A549 (cell line): ENCODE measurements at regions not wholly inside any gene's neighbourhood (a gene's known extent, or its start where the extent isn't known, plus 50 kb on each side); places are given as distances from the start of the nearest gene placed in this dataset.

Experiments used
- ATAC-seq, 2 experiments: fragments of 200-7000 bp in 1 of 2; fragments of >200 bp in 1 of 2; cut with Nextera tagmentation in 1 of 2; cut with Tn5 transposase in 1 of 2; 3 replicates each; pipeline versions ENCODE4 v1.8.0 to v1.9.1; 2018 to 2020; ENCODE audit warnings: mild to moderate bottlenecking in 1 of 2, moderate library complexity in 1 of 2
- CTCF ChIA-PET: fragments of 300-600 bp; sonication (Branson Sonifier 250); formaldehyde crosslinking; extraction: SDS; loops from one replicate; lab custom pipeline; 2021; ENCODE audit warnings: antibody characterized with exemption, inconsistent platforms; lab: Yijun Ruan, JAX
- POLR2A ChIA-PET: fragments of 350-600 bp; formaldehyde crosslinking; extraction: SDS; loops from one replicate; lab custom pipeline; 2021; ENCODE audit warnings: antibody characterized with exemption, inconsistent platforms; lab: Yijun Ruan, JAX
- DNase-seq, 2 experiments: peaks; one replicate each; pipeline versions ENCODE4 v3.0.0 to v3.0.0-alpha.2; 2011 to 2016; ENCODE audit warnings: low read depth in 1 of 2, low spot score in 1 of 2
- FAIRE-seq: peaks from 2 replicates; lab custom pipeline; 2011; peaks lifted over from hg19 to GRCh38; lab: Jason Lieb, UNC
- H3K27ac ChIP-seq, 2 experiments: fragments of >200 bp; sonication (Bioruptor Twin); formaldehyde crosslinking; 3 replicates each; pipeline ENCODE4 v1.5.1; 2016 to 2017
- H3K4me1 ChIP-seq: fragments of >200 bp; sonication (Bioruptor Twin); formaldehyde crosslinking; 3 replicates; pipeline ENCODE4 v1.6.1; 2016
- H3K4me2 ChIP-seq: fragments of >200 bp; sonication (Bioruptor Twin); formaldehyde crosslinking; 3 replicates; pipeline ENCODE4 v1.6.1; 2016
- H3K4me3 ChIP-seq: fragments of >200 bp; sonication (Bioruptor Twin); formaldehyde crosslinking; 3 replicates; pipeline ENCODE4 v1.5.1; 2016
- H3K9me3 ChIP-seq: fragments of >200 bp; sonication (Bioruptor Twin); formaldehyde crosslinking; 3 replicates; pipeline ENCODE4 v1.6.1; 2016
- BCL3 ChIP-seq: fragments of >200 bp; sonication (Bioruptor Twin); formaldehyde crosslinking; IDR thresholded peaks from 3 replicates; pipeline ENCODE4 v1.6.1; 2016
- CBX8 ChIP-seq: fragments of 200-600 bp; sonication (generic); IDR thresholded peaks from 2 replicates; pipeline ENCODE4 v1.6.1; 2016
- EHMT2 ChIP-seq: fragments of 200-600 bp; sonication (generic); IDR thresholded peaks from 2 replicates; pipeline ENCODE4 v1.6.1; 2016; ENCODE audit warnings: antibody characterized with exemption, low read depth, mild to moderate bottlenecking, moderate library complexity
- EP300 ChIP-seq, 2 experiments: fragments of >200 bp; sonication (Bioruptor Twin); formaldehyde crosslinking; IDR thresholded peaks; 2 replicates in 1 of 2; 3 replicates in 1 of 2; pipeline ENCODE4 v1.6.1; 2016 to 2017
- FOSB ChIP-seq: fragments of 250-450 bp; sonication (Bioruptor Pico); IDR thresholded peaks from 2 replicates; pipeline ENCODE4 v1.5.0; 2020; ENCODE audit warnings: mild to moderate bottlenecking, moderate library complexity
- GATA3 ChIP-seq: IDR thresholded peaks from 2 replicates; pipeline ENCODE4 v1.6.1; 2012; ENCODE audit warnings: borderline replicate concordance
- HDAC2 ChIP-seq: fragments of 200-600 bp; sonication (generic); IDR thresholded peaks from 2 replicates; pipeline ENCODE4 v1.6.1; 2016
- HES2 ChIP-seq: fragments of >200 bp; sonication (Bioruptor Twin); formaldehyde crosslinking; IDR thresholded peaks from 2 replicates; pipeline ENCODE4 v1.6.1; 2016
- HOXA7 ChIP-seq: fragments of 250-450 bp; sonication (Bioruptor Pico); IDR thresholded peaks from 2 replicates; pipeline ENCODE4 v1.5.0; 2020; ENCODE audit warnings: mild to moderate bottlenecking, moderate library complexity
- HOXB5 ChIP-seq: fragments of 250-450 bp; sonication (Bioruptor Pico); IDR thresholded peaks from 2 replicates; pipeline ENCODE4 v1.5.0; 2020; ENCODE audit warnings: mild to moderate bottlenecking, moderate library complexity
- JUNB ChIP-seq: fragments of >200 bp; sonication (Bioruptor Twin); formaldehyde crosslinking; IDR thresholded peaks from 2 replicates; pipeline ENCODE4 v1.6.1; 2016
- KDM1A ChIP-seq: fragments of 200-600 bp; sonication (generic); IDR thresholded peaks from 2 replicates; pipeline ENCODE4 v1.6.1; 2016; ENCODE audit warnings: low read depth, mild to moderate bottlenecking
- KDM5A ChIP-seq: fragments of 200-600 bp; sonication (generic); IDR thresholded peaks from 2 replicates; pipeline ENCODE4 v1.6.1; 2016; ENCODE audit warnings: antibody characterized with exemption, mild to moderate bottlenecking
- MAZ ChIP-seq: fragments of 150-350 bp; IDR thresholded peaks from 2 replicates; pipeline ENCODE4 v1.6.1; 2014; ENCODE audit warnings: antibody characterized with exemption, low read depth, low read length, borderline replicate concordance
- MYC ChIP-seq: IDR thresholded peaks from 2 replicates; pipeline ENCODE4 v1.6.1; 2012; ENCODE audit warnings: mild to moderate bottlenecking, inconsistent platforms, low read length, improper control_type of control experiment, borderline replicate concordance
- NFE2L2 ChIP-seq: fragments of 150-350 bp; conservative IDR thresholded peaks from 2 replicates; pipeline ENCODE4 v1.6.1; 2014; ENCODE audit warnings: low read length
- POLR2A ChIP-seq: IDR thresholded peaks from 2 replicates; pipeline ENCODE4 v1.6.1; 2012; ENCODE audit warnings: mild to moderate bottlenecking, low read length
- POLR2AphosphoS2 ChIP-seq: conservative IDR thresholded peaks from 2 replicates; pipeline ENCODE4 v1.6.1; 2012; ENCODE audit warnings: low read length, improper control_type of control experiment, inconsistent platforms
- USF2 ChIP-seq: fragments of 450-650 bp; IDR thresholded peaks from 2 replicates; pipeline ENCODE4 v1.6.1; 2014; ENCODE audit warnings: antibody characterized with exemption
- ZNF302 ChIP-seq: fragments of 250-450 bp; sonication (Bioruptor Pico); IDR thresholded peaks from 2 replicates; pipeline ENCODE4 v1.9.0; 2021; ENCODE audit warnings: inconsistent platforms, mild to moderate bottlenecking, moderate library complexity
- ZSCAN20 ChIP-seq: fragments of 250-450 bp; sonication (Bioruptor Pico); IDR thresholded peaks from 2 replicates; pipeline ENCODE4 v1.8.0; 2022; ENCODE audit warnings: mild to moderate bottlenecking, moderate library complexity
- WGBS: methylation state at CpG from one replicate; pipeline ENCODE4 v1.1.6; 2017; ENCODE audit errors: missing lambda C conversion rate; 5-methylcytosine and 5-hydroxymethylcytosine counted together
- TF ChIP-seq, protein P1 (sequence below): fragments of 150-350 bp; IDR thresholded peaks from 2 replicates; pipeline ENCODE4 v1.6.1; 2014; ENCODE audit warnings: low read depth, mild to moderate bottlenecking, low read length
- TF ChIP-seq, protein P2 (sequence below): IDR thresholded peaks from 2 replicates; pipeline ENCODE4 v1.6.1; 2012
- TF ChIP-seq, protein P3 (sequence below): IDR thresholded peaks from 2 replicates; pipeline ENCODE4 v1.6.1; 2012; ENCODE audit warnings: low read depth, borderline replicate concordance

GRCh38 chr2:119069781-119070180 is 88.8 kb downstream of the C1QL2 start (continued):
- TF ChIP-seq GATA3 (no peak), KDM5A (no peak), NFE2L2 (no peak), HOXB5 (no peak), ZSCAN20 (no peak), MAZ (no peak), JUNB (no peak), BCL3 (no peak)
- TF ChIP-seq, protein P1, sequence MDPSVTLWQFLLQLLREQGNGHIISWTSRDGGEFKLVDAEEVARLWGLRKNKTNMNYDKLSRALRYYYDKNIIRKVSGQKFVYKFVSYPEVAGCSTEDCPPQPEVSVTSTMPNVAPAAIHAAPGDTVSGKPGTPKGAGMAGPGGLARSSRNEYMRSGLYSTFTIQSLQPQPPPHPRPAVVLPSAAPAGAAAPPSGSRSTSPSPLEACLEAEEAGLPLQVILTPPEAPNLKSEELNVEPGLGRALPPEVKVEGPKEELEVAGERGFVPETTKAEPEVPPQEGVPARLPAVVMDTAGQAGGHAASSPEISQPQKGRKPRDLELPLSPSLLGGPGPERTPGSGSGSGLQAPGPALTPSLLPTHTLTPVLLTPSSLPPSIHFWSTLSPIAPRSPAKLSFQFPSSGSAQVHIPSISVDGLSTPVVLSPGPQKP = no peak
- TF ChIP-seq, protein P2, sequence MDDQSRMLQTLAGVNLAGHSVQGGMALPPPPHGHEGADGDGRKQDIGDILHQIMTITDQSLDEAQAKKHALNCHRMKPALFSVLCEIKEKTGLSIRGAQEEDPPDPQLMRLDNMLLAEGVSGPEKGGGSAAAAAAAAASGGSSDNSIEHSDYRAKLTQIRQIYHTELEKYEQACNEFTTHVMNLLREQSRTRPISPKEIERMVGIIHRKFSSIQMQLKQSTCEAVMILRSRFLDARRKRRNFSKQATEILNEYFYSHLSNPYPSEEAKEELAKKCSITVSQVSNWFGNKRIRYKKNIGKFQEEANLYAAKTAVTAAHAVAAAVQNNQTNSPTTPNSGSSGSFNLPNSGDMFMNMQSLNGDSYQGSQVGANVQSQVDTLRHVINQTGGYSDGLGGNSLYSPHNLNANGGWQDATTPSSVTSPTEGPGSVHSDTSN = no peak

- FAIRE-seq (no peak), DNase-seq (no peak), ATAC-seq (no peak)
- TF ChIP-seq USF2 = no peak
- TF ChIP-seq, protein P3, sequence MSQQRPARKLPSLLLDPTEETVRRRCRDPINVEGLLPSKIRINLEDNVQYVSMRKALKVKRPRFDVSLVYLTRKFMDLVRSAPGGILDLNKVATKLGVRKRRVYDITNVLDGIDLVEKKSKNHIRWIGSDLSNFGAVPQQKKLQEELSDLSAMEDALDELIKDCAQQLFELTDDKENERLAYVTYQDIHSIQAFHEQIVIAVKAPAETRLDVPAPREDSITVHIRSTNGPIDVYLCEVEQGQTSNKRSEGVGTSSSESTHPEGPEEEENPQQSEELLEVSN = no peak
- no peak for TF ChIP-seq KDM5A
- TF ChIP-seq POLR2AphosphoS2 = no peak
- TF ChIP-seq HOXA7 (CRISPR knock-in tag) = no peak
- TF ChIP-seq MAZ = no peak
- TF ChIP-seq EHMT2 = no peak
- no peak for TF ChIP-seq HDAC2
- TF ChIP-seq FOSB (CRISPR knock-in tag) = no peak
- TF ChIP-seq POLR2A = no peak
- no peak for TF ChIP-seq CBX8
- TF ChIP-seq EP300 (IDR thresholded peaks at IDR 0.05) = no peak
- no peak for TF ChIP-seq KDM1A
- no peak for TF ChIP-seq HES2
- TF ChIP-seq MYC = no peak
- TF ChIP-seq ZNF302 = no peak
- Histone ChIP-seq H3K9me3 (peaks cover 9% of the 10 kb centered on the region; the same call in 2 of the 3 replicates), H3K4me3 (no peak overlapping the region), H3K4me2 (no peak overlapping the region), H3K27ac (no peak overlapping the region), H3K4me1 (no peaks in the 10 kb centered on the region)
- CTCF ChIA-PET = no interaction called here
- WGBS = 29% methylated on average over 6 of the region's 7 CpGs
- POLR2A ChIA-PET = no interaction called here
Measured at GRCh38 chr2:119068154-119068725, 90.3 kb downstream of the C1QL2 start.
